ENCODE measurements at regions not wholly inside any gene's neighbourhood (a gene's known extent, or its start where the extent isn't known, plus 50 kb on each side); places are given as distances from the start of the nearest gene placed in this dataset.

GRCh38 chr10:61166489-61166888 is 222.5 kb upstream of the RHOBTB1 start:
- H3K36me3 Mint-ChIP-seq = peaks cover 6% of the 10 kb centered on the region
- H3K4me3 Mint-ChIP-seq = no peak overlapping the region
- H3K9me3 Mint-ChIP-seq = peaks cover 19% of the 10 kb centered on the region
- no peak overlapping the region for H3K27ac Mint-ChIP-seq
- H3K27me3 Mint-ChIP-seq (ENCODE audit: low read depth) = no peaks in the 10 kb centered on the region
- no peaks in the 10 kb centered on the region for H3K4me1 Mint-ChIP-seq
- ChIA-PET CTCF (no interaction called here), POLR2A (no interaction called here)
- no peak for ATAC-seq
- TF ChIP-seq ZNF281 (CRISPR knock-in tag; IDR thresholded peaks at IDR 0.05) = no peak
- TF ChIP-seq KAT7 (CRISPR knock-in tag; IDR thresholded peaks at IDR 0.05; ENCODE audit: borderline replicate concordance) = no peak
- TF ChIP-seq ZNF416 (CRISPR knock-in tag; IDR thresholded peaks at IDR 0.05) = no peak
- no peak for TF ChIP-seq JUN (CRISPR knock-in tag; IDR thresholded peaks at IDR 0.05)
- no peak for TF ChIP-seq ZNF232 (CRISPR knock-in tag; IDR thresholded peaks at IDR 0.05)
- TF ChIP-seq ZBTB21 (CRISPR knock-in tag; IDR thresholded peaks at IDR 0.05; ENCODE audit: borderline replicate concordance) = no peak
- TF ChIP-seq ATF3 (CRISPR knock-in tag; conservative IDR thresholded peaks at IDR 0.05) = no peak
- TF ChIP-seq NFE2L1 (CRISPR knock-in tag; IDR thresholded peaks at IDR 0.05) = no peak
- no peak for TF ChIP-seq ZNF671 (CRISPR knock-in tag; IDR thresholded peaks at IDR 0.05)
- no peak for TF ChIP-seq E2F5 (CRISPR knock-in tag; IDR thresholded peaks at IDR 0.05)
- no peak for TF ChIP-seq ZNF512 (CRISPR knock-in tag; IDR thresholded peaks at IDR 0.05; ENCODE audit: borderline replicate concordance)
- TF ChIP-seq SMAD4 (CRISPR knock-in tag; IDR thresholded peaks at IDR 0.05) = no peak
- no peak for TF ChIP-seq AFF4 (CRISPR knock-in tag; IDR thresholded peaks at IDR 0.05; ENCODE audit: borderline replicate concordance)
- TF ChIP-seq NFYB (CRISPR knock-in tag; conservative IDR thresholded peaks at IDR 0.05; ENCODE audit: low read depth) = no peak
- TF ChIP-seq ETV6 (CRISPR knock-in tag; IDR thresholded peaks at IDR 0.05) = no peak
- TF ChIP-seq TEAD1 (CRISPR knock-in tag; IDR thresholded peaks at IDR 0.05) = no peak
- TF ChIP-seq ZMAT4 (CRISPR knock-in tag; IDR thresholded peaks at IDR 0.05) = no peak
- TF ChIP-seq HMGA2 (CRISPR knock-in tag; IDR thresholded peaks at IDR 0.05) = no peak
- TF ChIP-seq ARID4B (CRISPR knock-in tag; IDR thresholded peaks at IDR 0.05; ENCODE audit: borderline replicate concordance) = no peak
- no peak for TF ChIP-seq E2F4 (CRISPR knock-in tag; IDR thresholded peaks at IDR 0.05; ENCODE audit: borderline replicate concordance, low read depth)
- no peak for DNase-seq (ENCODE audit: low spot score)
